Left ventricle myocardium inferior (tissue), 1 donor: ENCODE measurements at regions not wholly inside any gene's neighbourhood (a gene's known extent, or its start where the extent isn't known, plus 50 kb on each side); places are given as distances from the start of the nearest gene placed in this dataset.
"Not testable (repeated sequence)": the region's sequence is repeated elsewhere in the genome, so short reads cannot be mapped to it uniquely, and the experiment has no call there.

Experiments
- DNase-seq: peaks from one replicate; pipeline ENCODE4 v3.0.0-alpha.2; 2020
- H3K27ac ChIP-seq: fragments of 200-600 bp; replicated peaks from 2 replicates; pipeline ENCODE4 v1.8.0; 2021
- H3K27me3 ChIP-seq: fragments of 200-600 bp; 2 replicates; pipeline ENCODE4 v1.8.0; 2021; ENCODE audit warnings: low read depth
- H3K36me3 ChIP-seq: fragments of 200-600 bp; 2 replicates; pipeline ENCODE4 v1.8.0; 2021
- H3K4me1 ChIP-seq: fragments of 200-600 bp; 2 replicates; pipeline ENCODE4 v1.8.0; 2021
- H3K4me3 ChIP-seq: fragments of 200-600 bp; 2 replicates; pipeline ENCODE4 v1.8.0; 2021; ENCODE audit warnings: mild to moderate bottlenecking, moderate library complexity
- H3K9me3 ChIP-seq: fragments of 200-600 bp; replicated peaks from 2 replicates; pipeline ENCODE4 v1.8.0; 2021
- intact Hi-C: fragments of 100-400 bp; cut with micrococcal nuclease; formaldehyde crosslinking; loops from one replicate; pipeline ENCODE4 v1.11.0; 2022
- TF ChIP-seq, protein P1 (sequence below): fragments of 200-600 bp; IDR thresholded peaks from 2 replicates; pipeline ENCODE4 v1.8.0; 2021; ENCODE audit warnings: antibody characterized with exemption, mild to moderate bottlenecking, borderline replicate concordance
- donor health status: DM: no; HTN: yes; CAD: no; lungs with severe emphysema.

DNA sequence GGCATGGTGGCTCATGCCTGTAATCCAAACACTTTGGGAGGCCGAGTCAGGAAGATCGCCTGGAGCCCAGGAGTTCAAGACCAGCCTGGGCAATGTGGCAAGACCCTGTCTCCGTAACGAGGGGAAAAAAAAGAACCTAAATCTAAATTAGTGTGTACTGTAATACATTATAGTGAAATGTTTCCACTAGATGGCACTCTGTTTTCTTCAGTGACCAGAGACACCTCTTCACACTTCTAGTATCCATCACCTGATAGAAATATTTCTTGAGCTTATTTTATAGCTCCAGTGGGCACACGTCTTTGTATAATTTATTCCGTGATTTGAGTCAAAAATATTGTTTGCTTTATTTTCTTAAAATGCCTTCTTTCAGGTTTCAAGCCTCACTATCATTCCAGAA lies 600.9 kb upstream of the DIPK2B start:
- Histone ChIP-seq H3K4me1 (no peaks in the 10 kb centered on the region), H3K27ac (no peak overlapping the region), H3K4me3 (no peak overlapping the region), H3K27me3 (no peaks in the 10 kb centered on the region), H3K36me3 (no peaks in the 10 kb centered on the region), H3K9me3 (no peaks in the 10 kb centered on the region)
- DNase-seq: no peak
- intact Hi-C loops: no loop called here
- TF ChIP-seq, protein P1, sequence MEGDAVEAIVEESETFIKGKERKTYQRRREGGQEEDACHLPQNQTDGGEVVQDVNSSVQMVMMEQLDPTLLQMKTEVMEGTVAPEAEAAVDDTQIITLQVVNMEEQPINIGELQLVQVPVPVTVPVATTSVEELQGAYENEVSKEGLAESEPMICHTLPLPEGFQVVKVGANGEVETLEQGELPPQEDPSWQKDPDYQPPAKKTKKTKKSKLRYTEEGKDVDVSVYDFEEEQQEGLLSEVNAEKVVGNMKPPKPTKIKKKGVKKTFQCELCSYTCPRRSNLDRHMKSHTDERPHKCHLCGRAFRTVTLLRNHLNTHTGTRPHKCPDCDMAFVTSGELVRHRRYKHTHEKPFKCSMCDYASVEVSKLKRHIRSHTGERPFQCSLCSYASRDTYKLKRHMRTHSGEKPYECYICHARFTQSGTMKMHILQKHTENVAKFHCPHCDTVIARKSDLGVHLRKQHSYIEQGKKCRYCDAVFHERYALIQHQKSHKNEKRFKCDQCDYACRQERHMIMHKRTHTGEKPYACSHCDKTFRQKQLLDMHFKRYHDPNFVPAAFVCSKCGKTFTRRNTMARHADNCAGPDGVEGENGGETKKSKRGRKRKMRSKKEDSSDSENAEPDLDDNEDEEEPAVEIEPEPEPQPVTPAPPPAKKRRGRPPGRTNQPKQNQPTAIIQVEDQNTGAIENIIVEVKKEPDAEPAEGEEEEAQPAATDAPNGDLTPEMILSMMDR: peak; percentile 53

DNA sequence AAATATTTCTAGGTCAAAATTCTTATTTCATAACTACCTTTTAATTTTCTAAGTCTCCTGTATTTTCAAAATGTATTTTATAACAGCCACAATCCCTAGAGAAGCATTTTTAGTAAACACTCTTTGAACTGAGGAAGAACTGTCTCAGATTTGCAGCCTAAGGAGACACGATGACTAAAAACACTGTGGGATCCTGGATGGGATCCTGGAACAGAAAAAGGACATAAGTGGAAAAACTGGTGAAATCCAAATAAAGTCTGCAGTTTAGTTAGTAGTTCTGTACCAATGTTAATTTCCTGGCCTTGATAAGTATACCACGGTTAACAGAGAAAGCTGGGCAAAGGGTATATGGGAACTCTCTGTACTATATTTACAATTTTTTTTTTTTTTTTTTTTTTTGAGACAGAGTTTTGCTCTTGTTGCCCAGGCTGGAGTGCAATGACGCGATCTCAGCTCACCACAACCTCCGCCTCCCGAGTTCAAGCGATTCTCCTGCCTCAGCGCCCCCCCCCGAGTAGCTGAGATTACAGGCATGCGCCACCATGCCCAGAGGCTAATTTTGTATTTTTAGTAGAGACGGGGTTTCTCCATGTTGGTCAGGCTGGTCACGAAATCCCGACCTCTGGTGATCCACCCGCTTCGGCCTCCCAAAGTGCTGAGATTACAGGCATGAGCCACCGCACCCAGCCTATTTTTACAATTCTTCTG lies 600.2 kb upstream of the DIPK2B start:
- H3K4me1 ChIP-seq, H3K4me3 ChIP-seq, H3K9me3 ChIP-seq, DNase-seq, intact Hi-C loops, H3K36me3 ChIP-seq, H3K27ac ChIP-seq, H3K27me3 ChIP-seq: not testable (repeated sequence)

DNA sequence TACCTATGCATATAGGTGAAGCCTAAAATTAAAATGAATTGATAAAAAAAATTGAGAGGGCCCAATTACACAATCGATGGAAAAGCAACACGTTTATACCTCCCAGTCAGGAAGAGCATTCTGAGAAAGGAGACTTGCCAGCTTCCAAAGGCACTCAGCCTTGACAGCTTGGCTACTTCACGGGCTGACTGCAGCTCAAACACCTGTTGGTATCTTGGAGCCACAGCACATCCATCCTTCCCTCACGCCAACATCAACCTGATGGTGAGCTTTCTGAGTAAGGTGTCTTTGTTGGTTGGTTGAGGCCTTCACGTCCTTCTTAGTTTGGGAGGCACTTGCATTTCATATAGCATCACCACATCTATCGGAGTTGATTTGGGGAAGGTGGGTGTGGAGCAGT lies 598.9 kb upstream of the DIPK2B start:
- H3K36me3 ChIP-seq: no peaks in the 10 kb centered on the region
- intact Hi-C loops: no loop called here
- TF ChIP-seq, protein P1: no peak
- H3K9me3 ChIP-seq: no peaks in the 10 kb centered on the region
- no peak overlapping the region for H3K27ac ChIP-seq
- no peak for DNase-seq
- no peaks in the 10 kb centered on the region for H3K4me1 ChIP-seq
- no peak overlapping the region for H3K4me3 ChIP-seq
- no peaks in the 10 kb centered on the region for H3K27me3 ChIP-seq

DNA sequence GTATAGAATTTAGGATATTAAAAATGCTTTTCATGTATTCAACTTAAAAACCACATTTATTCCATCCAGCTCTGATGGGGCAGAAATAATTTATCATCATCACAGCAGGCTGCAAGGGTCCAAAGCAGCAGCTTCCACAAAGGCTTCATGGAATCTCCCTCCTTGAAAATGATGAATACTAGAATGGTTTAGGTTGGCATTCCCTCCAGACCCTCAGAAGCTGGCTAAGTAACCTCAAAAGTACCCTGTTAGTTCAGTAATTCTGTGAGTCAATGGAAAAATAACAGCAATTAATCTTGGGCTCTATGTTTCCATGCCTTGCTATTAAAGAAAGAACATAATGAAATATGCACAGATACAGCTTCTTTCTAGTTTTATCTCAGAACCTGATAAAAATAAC lies 594.9 kb upstream of the DIPK2B start:
- DNase-seq: no peak
- Histone ChIP-seq H3K4me3 (no peak overlapping the region), H3K27me3 (no peaks in the 10 kb centered on the region), H3K4me1 (no peaks in the 10 kb centered on the region), H3K36me3 (no peaks in the 10 kb centered on the region), H3K27ac (no peak overlapping the region), H3K9me3 (peaks cover 6% of the 10 kb centered on the region)
- intact Hi-C loops: no loop called here
- TF ChIP-seq, protein P1: no peak

DNA sequence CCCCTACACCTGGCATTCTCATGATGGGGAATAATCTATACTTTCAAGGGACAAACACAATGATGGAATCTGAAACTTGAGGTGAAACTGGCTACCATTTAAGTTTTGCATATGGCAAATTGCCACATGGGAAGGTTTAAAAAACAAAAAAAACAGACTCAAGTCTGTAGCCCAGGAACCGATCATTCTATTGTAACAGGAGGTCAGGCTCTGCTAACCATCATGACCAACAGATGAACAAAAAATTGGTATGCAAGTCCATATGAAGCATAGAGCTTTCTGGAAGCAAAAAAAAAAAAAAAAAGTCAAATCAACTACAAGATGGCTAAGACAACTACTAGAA lies 594.3 kb upstream of the DIPK2B start:
- no peak overlapping the region for H3K4me3 ChIP-seq
- peaks cover 6% of the 10 kb centered on the region for H3K9me3 ChIP-seq
- H3K27me3 ChIP-seq: no peaks in the 10 kb centered on the region
- H3K27ac ChIP-seq: no peak overlapping the region
- TF ChIP-seq, protein P1: no peak
- intact Hi-C loops: no loop called here
- no peak for DNase-seq
- H3K36me3 ChIP-seq: no peaks in the 10 kb centered on the region
- H3K4me1 ChIP-seq: no peaks in the 10 kb centered on the region

DNA sequence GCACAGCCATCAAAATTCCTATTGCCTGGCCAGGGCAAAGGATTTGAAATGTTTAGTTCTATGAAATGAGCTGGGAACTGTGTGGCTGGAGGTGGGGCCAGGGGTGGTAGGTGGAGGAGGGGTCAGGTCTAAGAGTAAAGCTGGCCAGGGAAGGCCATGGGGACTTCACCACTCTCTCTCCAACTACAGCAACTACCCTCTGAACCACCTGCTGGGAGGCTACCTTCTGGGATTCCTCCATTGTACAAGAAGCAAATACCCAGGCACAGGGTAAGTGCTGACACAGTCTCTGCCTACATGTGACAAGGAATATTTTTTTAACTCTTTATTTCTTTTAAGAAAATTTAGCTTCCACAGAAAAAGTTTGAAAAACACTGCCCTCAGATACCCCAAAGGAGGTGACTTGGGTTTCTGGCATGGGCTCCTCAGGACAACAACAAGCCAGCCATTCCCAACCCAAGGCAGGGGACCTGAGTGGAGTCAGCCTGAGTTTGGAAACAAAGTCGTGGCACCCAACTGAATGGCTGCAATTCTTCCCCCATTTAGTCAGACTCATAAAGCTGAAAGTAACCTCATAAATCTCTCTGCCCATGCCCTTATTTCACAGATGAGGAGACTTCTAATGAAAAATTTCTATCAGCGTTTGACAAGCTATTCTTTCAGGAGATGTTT lies 593.8 kb upstream of the DIPK2B start:
- DNase-seq: no peak
- Histone ChIP-seq H3K4me1 (no peaks in the 10 kb centered on the region), H3K36me3 (no peaks in the 10 kb centered on the region), H3K27me3 (no peaks in the 10 kb centered on the region), H3K4me3 (no peak overlapping the region), H3K9me3 (peaks cover 6% of the 10 kb centered on the region), H3K27ac (no peak overlapping the region)
- intact Hi-C loops: no loop called here
- TF ChIP-seq, protein P1: no peak
